ENCODE measurements at regions not wholly inside any gene's neighbourhood (a gene's known extent, or its start where the extent isn't known, plus 50 kb on each side); places are given as distances from the start of the nearest gene placed in this dataset.

DNA sequence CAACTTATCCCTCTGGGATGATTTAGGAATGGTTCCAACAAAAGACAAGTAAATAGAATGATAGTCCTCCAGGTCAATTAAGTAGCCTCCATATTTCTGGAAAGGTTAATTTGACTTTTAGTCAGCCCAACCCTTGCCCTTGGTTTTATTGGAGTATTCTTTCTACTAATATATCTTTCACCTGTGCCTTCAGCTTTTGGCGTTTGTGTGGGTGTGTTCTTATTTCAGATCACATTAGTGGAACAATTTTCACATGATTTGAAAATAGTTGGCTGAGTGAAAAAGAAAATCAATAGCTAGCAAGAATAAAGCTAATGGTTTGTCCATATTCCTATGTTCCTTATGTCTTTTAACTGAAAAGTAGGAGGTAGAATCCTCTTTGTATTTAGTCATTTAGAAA is 239.6 kb upstream of the SGK1 start:
- TF ChIP-seq CTCF (IDR thresholded peaks at IDR 0.05) = no peak

DNA sequence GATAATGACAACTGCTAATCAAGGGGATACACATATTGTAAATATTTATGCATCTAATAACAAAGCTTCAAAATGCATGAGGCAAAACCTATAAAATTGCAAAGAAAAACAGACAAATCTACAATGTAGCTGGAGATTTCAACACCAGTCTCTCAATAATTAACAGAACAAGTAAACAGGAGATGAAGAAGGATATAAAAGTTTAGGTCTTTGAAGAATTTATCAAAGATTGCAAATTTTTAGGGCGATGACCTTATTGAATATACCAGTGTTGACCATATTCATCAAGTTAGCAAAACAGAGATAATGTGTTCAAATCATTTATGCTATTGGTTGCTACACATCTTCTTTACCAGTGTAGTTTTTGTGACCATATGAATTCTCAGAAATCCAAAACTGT is 237.8 kb upstream of the SGK1 start:
- TF ChIP-seq CTCF (IDR thresholded peaks at IDR 0.05) = no peak

DNA sequence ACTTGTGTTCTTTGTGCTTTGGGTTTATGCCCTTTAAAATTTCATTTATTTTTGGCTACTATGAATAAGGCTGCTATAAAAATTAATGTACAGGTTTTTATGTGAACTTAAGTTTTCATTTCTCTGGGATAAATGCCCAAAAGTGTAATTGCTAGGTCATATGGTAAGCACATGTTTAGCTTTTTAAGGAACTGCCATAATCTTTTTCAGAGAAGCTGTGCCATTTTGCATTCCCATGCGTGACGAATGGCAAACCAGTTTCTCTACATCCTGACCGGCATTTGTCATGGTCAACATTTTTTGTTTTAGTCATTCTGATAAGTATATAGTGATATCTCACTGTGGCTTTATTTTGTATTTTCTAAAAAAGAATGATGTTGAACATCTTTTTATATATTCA is 236.0 kb upstream of the SGK1 start:
- no peak for TF ChIP-seq CTCF (IDR thresholded peaks at IDR 0.05)

- no peak for TF ChIP-seq CTCF (IDR thresholded peaks at IDR 0.05)
Observed at GRCh38 chr6:134551245-134551960, 233.5 kb upstream of the SGK1 start.

- no peak for TF ChIP-seq CTCF (IDR thresholded peaks at IDR 0.05)
Observed at GRCh38 chr6:134550604-134551003, 232.7 kb upstream of the SGK1 start.

DNA sequence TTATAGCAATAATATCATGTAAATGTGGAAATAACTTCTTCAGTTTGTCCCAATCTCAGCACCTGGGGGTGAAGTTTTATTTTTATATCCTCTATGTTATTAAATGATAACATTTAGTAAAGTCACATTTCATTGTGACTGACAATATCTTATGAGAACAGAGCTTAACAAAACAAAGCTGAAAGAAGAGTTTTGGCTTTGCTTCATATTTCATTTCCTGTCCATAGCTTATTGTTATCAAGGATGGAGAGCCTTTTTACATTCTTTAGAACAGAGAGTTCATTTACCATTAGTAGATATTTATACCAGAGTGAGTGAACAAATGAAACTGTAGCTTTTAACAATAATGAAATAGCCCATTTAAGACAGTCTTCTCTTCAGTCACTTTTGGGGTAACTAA is 231.9 kb upstream of the SGK1 start:
- TF ChIP-seq CTCF (IDR thresholded peaks at IDR 0.05) = no peak

- TF ChIP-seq CTCF (IDR thresholded peaks at IDR 0.05) = no peak
Observed at GRCh38 chr6:134546962-134547645, 229.2 kb upstream of the SGK1 start.

Measured in LNCAP (cell line).